ENCODE measurements at regions not wholly inside any gene's neighbourhood (a gene's known extent, or its start where the extent isn't known, plus 50 kb on each side); places are given as distances from the start of the nearest gene placed in this dataset.

DNA sequence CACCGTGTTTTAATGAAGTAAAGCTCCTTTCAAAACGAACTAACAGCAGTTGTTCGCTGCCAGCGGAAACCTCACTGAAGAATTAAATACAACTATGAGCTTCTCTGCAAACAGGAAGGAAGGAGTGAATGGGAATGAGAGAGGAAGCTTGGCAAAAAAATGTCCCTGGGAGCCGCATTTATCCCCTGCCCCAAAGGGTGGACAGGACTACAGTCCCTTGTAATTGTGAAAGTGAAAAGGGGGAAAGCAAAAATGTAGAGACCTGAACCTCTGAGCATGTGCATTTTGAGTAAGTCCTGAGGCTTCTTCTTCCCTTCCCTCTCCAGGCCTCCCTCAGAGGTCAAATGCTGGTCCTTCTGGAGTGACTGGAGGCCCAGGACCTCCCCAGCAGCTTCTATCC lies 53.8 kb upstream of the BMP2K start:
- no peak overlapping the region for H3K4me3 ChIP-seq (ENCODE audit: low read depth, low read length, poor library complexity, severe bottlenecking)
- no peaks in the 10 kb centered on the region for H3K9me2 ChIP-seq (ENCODE audit: insufficient read depth, low read length)
- ChIA-PET POLR2A (interaction anchor here (0.7 to 2.3 kb wide), 11 partner anchors 10 to 126 kb away, joined by 3 to 8 read pairs (median 4); no protein-coding TSS in a partner anchor), CTCF (ENCODE audit: unreplicated experiment) (no interaction called here)
- intact Hi-C loops (cut with micrococcal nuclease; ENCODE audit: unreplicated experiment), result no loop called here
- peaks cover 25% of the 10 kb centered on the region for H3K4me1 ChIP-seq (ENCODE audit: insufficient read depth, low read length, poor library complexity, severe bottlenecking)
- no peak for TF ChIP-seq EZH2phosphoT487 (IDR thresholded peaks at IDR 0.05; ENCODE audit: borderline replicate concordance, low read depth, low read length)
- no peak for TF ChIP-seq CTCF (conservative IDR thresholded peaks at IDR 0.05; ENCODE audit: low read length)
- no peaks in the 10 kb centered on the region for H3K36me3 ChIP-seq (ENCODE audit: insufficient read depth, low read length)
- no peak overlapping the region for H3K27ac ChIP-seq (ENCODE audit: low read depth, low read length, poor library complexity, severe bottlenecking)
- H3K4me2 ChIP-seq (ENCODE audit: low read length), result no peak overlapping the region
- no peak overlapping the region for H2AFZ ChIP-seq (ENCODE audit: low read length)
- DNase-seq (ENCODE audit: low spot score), result no peak
- no peaks in the 10 kb centered on the region for H3K9me3 ChIP-seq (ENCODE audit: low read length)
- H4K20me1 ChIP-seq (ENCODE audit: insufficient read depth, low read length), result no peaks in the 10 kb centered on the region
- no TSS peak for BruUV-seq (replicated peaks)
- H3K79me2 ChIP-seq (ENCODE audit: insufficient read depth, low read depth, low read length), result no peaks in the 10 kb centered on the region

DNA sequence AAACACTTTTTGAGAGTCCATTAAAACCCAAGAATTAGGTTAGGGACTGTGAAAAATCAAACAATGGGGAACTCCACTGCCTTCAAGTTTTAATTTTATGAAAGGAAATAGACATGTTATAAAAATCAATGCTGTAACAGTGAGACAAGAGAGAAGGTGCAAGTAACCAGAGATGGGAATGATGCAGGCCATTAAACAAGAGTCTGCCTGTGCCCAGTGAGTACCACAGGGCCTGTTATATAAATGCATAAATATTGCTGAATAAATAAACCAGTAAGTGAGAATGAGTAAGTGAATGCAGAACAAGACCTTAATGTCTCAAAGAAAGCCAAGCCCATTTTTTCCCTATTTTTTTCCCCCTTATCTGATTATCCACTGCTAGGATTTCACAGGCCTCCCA lies 53.3 kb upstream of the BMP2K start:
- H3K36me3 ChIP-seq (ENCODE audit: insufficient read depth, low read length), result no peaks in the 10 kb centered on the region
- H3K4me1 ChIP-seq (ENCODE audit: insufficient read depth, low read length, poor library complexity, severe bottlenecking), result peaks cover 28% of the 10 kb centered on the region
- TF ChIP-seq EZH2phosphoT487 (IDR thresholded peaks at IDR 0.05; ENCODE audit: borderline replicate concordance, low read depth, low read length) (no peak), CTCF (conservative IDR thresholded peaks at IDR 0.05; ENCODE audit: low read length) (no peak)
- H3K79me2 ChIP-seq (ENCODE audit: insufficient read depth, low read depth, low read length), result no peaks in the 10 kb centered on the region
- no peak for DNase-seq (ENCODE audit: low spot score)
- no TSS peak for BruUV-seq (replicated peaks)
- no peaks in the 10 kb centered on the region for H3K9me3 ChIP-seq (ENCODE audit: low read length)
- intact Hi-C loops (cut with micrococcal nuclease; ENCODE audit: unreplicated experiment), result no loop called here
- POLR2A ChIA-PET, result interaction anchor here (0.7 to 2.0 kb wide), 5 partner anchors 11 to 125 kb away, joined by 3 to 8 read pairs (median 4); no protein-coding TSS in a partner anchor
- no peak overlapping the region for H2AFZ ChIP-seq (ENCODE audit: low read length)
- H3K27ac ChIP-seq (ENCODE audit: low read depth, low read length, poor library complexity, severe bottlenecking), result no peak overlapping the region
- CTCF ChIA-PET (ENCODE audit: unreplicated experiment), result no interaction called here
- no peak overlapping the region for H3K4me3 ChIP-seq (ENCODE audit: low read depth, low read length, poor library complexity, severe bottlenecking)
- no peaks in the 10 kb centered on the region for H3K9me2 ChIP-seq (ENCODE audit: insufficient read depth, low read length)
- H3K4me2 ChIP-seq (ENCODE audit: low read length), result no peak overlapping the region
- H4K20me1 ChIP-seq (ENCODE audit: insufficient read depth, low read length), result no peaks in the 10 kb centered on the region
